Neural cell (in vitro differentiated cells): ENCODE measurements at regions not wholly inside any gene's neighbourhood (a gene's known extent, or its start where the extent isn't known, plus 50 kb on each side); places are given as distances from the start of the nearest gene placed in this dataset.
"Not testable (repeated sequence)": the region's sequence is repeated elsewhere in the genome, so short reads cannot be mapped to it uniquely, and the experiment has no call there.

Source experiments
- H2AFZ ChIP-seq: fragments of 200-600, 300-800 bp; sonication (generic), shearing (Covaris generic); 2 replicates; pipeline ENCODE4 v1.6.0; 2014; ENCODE audit warnings: low read depth, mild to moderate bottlenecking, antibody characterized with exemption, low read length, moderate library complexity
- H3F3A ChIP-seq: fragments of 200-600 bp; shearing (Covaris generic); 2 replicates; pipeline ENCODE4 v1.6.1; 2016; ENCODE audit warnings: mild to moderate bottlenecking, moderate library complexity, mixed read lengths, antibody characterized with exemption, low read length; ENCODE audit not compliant: insufficient read depth, poor library complexity, severe bottlenecking
- H3K27ac ChIP-seq: fragments of 200-600, 300-800 bp; sonication (generic), shearing (Covaris generic); 2 replicates; pipeline ENCODE4 v1.5.1; 2014; ENCODE audit warnings: mild to moderate bottlenecking, low read length, moderate library complexity
- H3K27me3 ChIP-seq: fragments of 300-800, 200-600 bp; sonication (generic), shearing (Covaris generic); 2 replicates; pipeline ENCODE4 v1.6.0; 2014; ENCODE audit warnings: mild to moderate bottlenecking, low read depth, low read length, moderate library complexity; ENCODE audit not compliant: insufficient read depth
- H3K36me3 ChIP-seq: fragments of 300-800, 200-600 bp; sonication (generic), shearing (Covaris generic); 2 replicates; pipeline ENCODE4 v1.5.1; 2014; ENCODE audit warnings: mild to moderate bottlenecking, antibody characterized with exemption, low read length, moderate library complexity; ENCODE audit not compliant: insufficient read depth
- H3K4me2 ChIP-seq: fragments of 300-800, 200-600 bp; sonication (generic), shearing (Covaris generic); 2 replicates; pipeline ENCODE4 v1.6.0; 2014; ENCODE audit warnings: mild to moderate bottlenecking, low read length
- H3K4me3 ChIP-seq: fragments of 300-800, 200-600 bp; sonication (generic), shearing (Covaris generic); 2 replicates; pipeline ENCODE4 v1.5.1; 2014; ENCODE audit warnings: mild to moderate bottlenecking, low read length, moderate library complexity
- H3K79me2 ChIP-seq: fragments of 200-600 bp; shearing (Covaris generic); replicated peaks from 2 replicates; pipeline ENCODE4 v1.6.0; 2014; ENCODE audit warnings: mild to moderate bottlenecking, low read length, moderate library complexity; ENCODE audit not compliant: insufficient read depth
- H3K9ac ChIP-seq: fragments of 300-800, 200-600 bp; sonication (generic), shearing (Covaris generic); 2 replicates; pipeline ENCODE4 v1.6.1; 2016; ENCODE audit warnings: mild to moderate bottlenecking, low read length, mixed read lengths
- H3K9me2 ChIP-seq: fragments of 200-600 bp; shearing (Covaris generic); 2 replicates; pipeline ENCODE4 v1.6.1; 2016; ENCODE audit warnings: mild to moderate bottlenecking, low read length, mixed read lengths; ENCODE audit not compliant: insufficient read depth
- H3K9me3 ChIP-seq: fragments of 200-600, 300-800 bp; sonication (generic), shearing (Covaris generic); 2 replicates; pipeline ENCODE4 v1.6.1; 2016; ENCODE audit warnings: mild to moderate bottlenecking, mixed run types, low read length, moderate library complexity, mixed read lengths
- H4K20me1 ChIP-seq: fragments of 200-600 bp; shearing (Covaris generic); 2 replicates; pipeline ENCODE4 v1.6.1; 2016; ENCODE audit warnings: mild to moderate bottlenecking, mixed run types; ENCODE audit not compliant: insufficient read depth
- EP300 ChIP-seq: fragments of 450-650 bp; conservative IDR thresholded peaks from 2 replicates; pipeline ENCODE4 v1.6.1; 2014; ENCODE audit warnings: antibody characterized with exemption, mild to moderate bottlenecking, moderate library complexity; ENCODE audit not compliant: poor library complexity, severe bottlenecking
- EZH2 ChIP-seq: fragments of 200-600, 300-800 bp; shearing (Covaris generic), sonication (generic); IDR thresholded peaks from 2 replicates; pipeline ENCODE4 v1.6.1; 2014; ENCODE audit warnings: antibody characterized with exemption, low read length, borderline replicate concordance, mild to moderate bottlenecking; ENCODE audit not compliant: insufficient read depth, poor library complexity, severe bottlenecking
- MXI1 ChIP-seq: fragments of 450-650 bp; conservative IDR thresholded peaks from 2 replicates; pipeline ENCODE4 v1.6.1; 2014; ENCODE audit warnings: antibody characterized with exemption, mild to moderate bottlenecking; ENCODE audit not compliant: poor library complexity, severe bottlenecking
- POLR2AphosphoS5 ChIP-seq: IDR thresholded peaks from 2 replicates; pipeline ENCODE4 v1.6.1; 2012
- RAD21 ChIP-seq: fragments of 450-650 bp; conservative IDR thresholded peaks from 2 replicates; pipeline ENCODE4 v1.6.1; 2014; ENCODE audit warnings: antibody characterized with exemption, mild to moderate bottlenecking, moderate library complexity
- SMC3 ChIP-seq: fragments of 450-650 bp; conservative IDR thresholded peaks from 2 replicates; pipeline ENCODE4 v1.6.1; 2014; ENCODE audit warnings: antibody characterized with exemption, mild to moderate bottlenecking, moderate library complexity; ENCODE audit not compliant: poor library complexity
- TAF1 ChIP-seq: IDR thresholded peaks from 2 replicates; pipeline ENCODE4 v1.6.1; 2012; ENCODE audit warnings: low read depth
- TF ChIP-seq, protein P1 (sequence below): IDR thresholded peaks from 2 replicates; pipeline ENCODE4 v1.6.1; 2012; ENCODE audit warnings: borderline replicate concordance
- TF ChIP-seq, protein P2 (sequence below): fragments of 450-650 bp; IDR thresholded peaks from 2 replicates; pipeline ENCODE4 v1.5.1; 2014; ENCODE audit warnings: antibody characterized with exemption, mild to moderate bottlenecking, moderate library complexity; ENCODE audit not compliant: poor library complexity, severe bottlenecking

DNA sequence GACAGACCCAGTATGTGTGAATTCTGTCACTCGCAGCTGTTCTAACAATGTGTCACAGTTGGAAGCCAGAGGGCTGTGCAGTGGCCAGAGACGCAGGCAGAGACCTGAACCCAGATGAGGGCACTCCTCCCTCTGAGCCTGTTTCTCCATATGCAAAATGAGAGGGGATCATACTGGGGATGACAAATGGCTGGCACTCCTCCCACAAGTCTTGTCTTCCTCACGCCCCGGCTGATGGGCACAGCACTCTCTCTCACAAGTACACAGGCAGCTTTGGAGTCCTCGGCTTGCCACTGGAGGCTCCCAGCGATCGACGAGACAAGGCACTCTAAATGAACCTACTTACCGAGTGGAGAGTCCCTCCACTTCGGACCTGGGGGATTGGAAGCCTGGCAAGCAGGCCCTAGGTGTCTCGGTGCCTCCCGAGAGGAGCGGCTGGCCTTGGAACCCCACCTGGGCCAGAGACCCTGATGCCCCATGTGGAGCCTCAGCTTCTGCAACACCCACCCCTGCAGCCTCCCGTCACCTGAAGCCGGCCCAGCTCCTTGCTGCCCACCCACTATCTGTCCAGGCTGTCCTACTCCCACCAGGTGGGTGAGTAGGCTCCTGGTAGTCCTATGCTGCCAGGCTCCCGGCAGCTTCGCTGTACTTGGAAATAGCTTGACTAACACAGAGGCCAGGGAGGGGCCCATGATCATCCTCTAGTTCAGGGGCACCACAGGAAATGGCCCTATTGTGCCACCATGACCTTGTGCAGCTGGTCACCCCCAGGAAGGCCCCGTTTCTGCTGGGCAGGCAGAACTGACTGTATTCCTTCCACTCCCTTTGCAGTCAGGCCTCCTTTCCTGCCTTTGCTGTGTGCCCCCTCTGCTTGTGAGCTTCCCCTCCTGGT, 65.0 kb upstream of the IQSEC1 start:
- H3K9ac ChIP-seq = no peak overlapping the region
- H3K79me2 ChIP-seq = no peaks in the 10 kb centered on the region
- H4K20me1 ChIP-seq = no peaks in the 10 kb centered on the region
- H3K9me2 ChIP-seq = no peaks in the 10 kb centered on the region
- no peak overlapping the region for H2AFZ ChIP-seq
- no peaks in the 10 kb centered on the region for H3K27me3 ChIP-seq
- no peaks in the 10 kb centered on the region for H3K9me3 ChIP-seq
- TF ChIP-seq, protein P1, sequence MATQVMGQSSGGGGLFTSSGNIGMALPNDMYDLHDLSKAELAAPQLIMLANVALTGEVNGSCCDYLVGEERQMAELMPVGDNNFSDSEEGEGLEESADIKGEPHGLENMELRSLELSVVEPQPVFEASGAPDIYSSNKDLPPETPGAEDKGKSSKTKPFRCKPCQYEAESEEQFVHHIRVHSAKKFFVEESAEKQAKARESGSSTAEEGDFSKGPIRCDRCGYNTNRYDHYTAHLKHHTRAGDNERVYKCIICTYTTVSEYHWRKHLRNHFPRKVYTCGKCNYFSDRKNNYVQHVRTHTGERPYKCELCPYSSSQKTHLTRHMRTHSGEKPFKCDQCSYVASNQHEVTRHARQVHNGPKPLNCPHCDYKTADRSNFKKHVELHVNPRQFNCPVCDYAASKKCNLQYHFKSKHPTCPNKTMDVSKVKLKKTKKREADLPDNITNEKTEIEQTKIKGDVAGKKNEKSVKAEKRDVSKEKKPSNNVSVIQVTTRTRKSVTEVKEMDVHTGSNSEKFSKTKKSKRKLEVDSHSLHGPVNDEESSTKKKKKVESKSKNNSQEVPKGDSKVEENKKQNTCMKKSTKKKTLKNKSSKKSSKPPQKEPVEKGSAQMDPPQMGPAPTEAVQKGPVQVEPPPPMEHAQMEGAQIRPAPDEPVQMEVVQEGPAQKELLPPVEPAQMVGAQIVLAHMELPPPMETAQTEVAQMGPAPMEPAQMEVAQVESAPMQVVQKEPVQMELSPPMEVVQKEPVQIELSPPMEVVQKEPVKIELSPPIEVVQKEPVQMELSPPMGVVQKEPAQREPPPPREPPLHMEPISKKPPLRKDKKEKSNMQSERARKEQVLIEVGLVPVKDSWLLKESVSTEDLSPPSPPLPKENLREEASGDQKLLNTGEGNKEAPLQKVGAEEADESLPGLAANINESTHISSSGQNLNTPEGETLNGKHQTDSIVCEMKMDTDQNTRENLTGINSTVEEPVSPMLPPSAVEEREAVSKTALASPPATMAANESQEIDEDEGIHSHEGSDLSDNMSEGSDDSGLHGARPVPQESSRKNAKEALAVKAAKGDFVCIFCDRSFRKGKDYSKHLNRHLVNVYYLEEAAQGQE = no peak
- TF ChIP-seq MXI1 (no peak), RAD21 (no peak), EP300 (no peak), POLR2AphosphoS5 (no peak), TAF1 (no peak), EZH2 (no peak), SMC3 (no peak)
- TF ChIP-seq, protein P2, sequence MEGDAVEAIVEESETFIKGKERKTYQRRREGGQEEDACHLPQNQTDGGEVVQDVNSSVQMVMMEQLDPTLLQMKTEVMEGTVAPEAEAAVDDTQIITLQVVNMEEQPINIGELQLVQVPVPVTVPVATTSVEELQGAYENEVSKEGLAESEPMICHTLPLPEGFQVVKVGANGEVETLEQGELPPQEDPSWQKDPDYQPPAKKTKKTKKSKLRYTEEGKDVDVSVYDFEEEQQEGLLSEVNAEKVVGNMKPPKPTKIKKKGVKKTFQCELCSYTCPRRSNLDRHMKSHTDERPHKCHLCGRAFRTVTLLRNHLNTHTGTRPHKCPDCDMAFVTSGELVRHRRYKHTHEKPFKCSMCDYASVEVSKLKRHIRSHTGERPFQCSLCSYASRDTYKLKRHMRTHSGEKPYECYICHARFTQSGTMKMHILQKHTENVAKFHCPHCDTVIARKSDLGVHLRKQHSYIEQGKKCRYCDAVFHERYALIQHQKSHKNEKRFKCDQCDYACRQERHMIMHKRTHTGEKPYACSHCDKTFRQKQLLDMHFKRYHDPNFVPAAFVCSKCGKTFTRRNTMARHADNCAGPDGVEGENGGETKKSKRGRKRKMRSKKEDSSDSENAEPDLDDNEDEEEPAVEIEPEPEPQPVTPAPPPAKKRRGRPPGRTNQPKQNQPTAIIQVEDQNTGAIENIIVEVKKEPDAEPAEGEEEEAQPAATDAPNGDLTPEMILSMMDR = no peak
- H3F3A ChIP-seq = no peaks in the 10 kb centered on the region
- no peaks in the 10 kb centered on the region for H3K36me3 ChIP-seq
- H3K27ac ChIP-seq = no peak overlapping the region
- H3K4me2 ChIP-seq = no peak overlapping the region
- no peak overlapping the region for H3K4me3 ChIP-seq

DNA sequence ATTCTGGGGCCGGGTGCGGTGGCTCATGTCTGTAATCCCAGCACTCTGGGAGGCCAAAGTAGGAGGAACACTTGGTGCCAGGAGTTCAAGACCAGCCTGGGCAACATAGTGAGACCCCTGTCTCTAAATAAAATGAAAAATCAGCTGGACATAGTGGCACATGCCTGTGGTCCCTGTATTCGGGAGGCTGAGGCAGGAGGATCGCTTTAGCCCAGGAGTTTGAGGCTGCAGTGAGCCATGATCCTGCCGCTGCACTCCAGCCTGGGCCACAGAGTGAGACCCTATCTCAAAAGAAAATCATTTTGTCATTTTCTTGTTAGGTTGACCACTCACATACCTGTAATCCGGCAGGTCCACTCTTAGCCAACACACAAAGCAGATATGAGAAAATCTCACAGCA, 63.6 kb upstream of the IQSEC1 start:
- H3K4me2 ChIP-seq, H4K20me1 ChIP-seq, H3K27ac ChIP-seq, H3K9me2 ChIP-seq, H3K27me3 ChIP-seq, H3F3A ChIP-seq, H3K4me3 ChIP-seq, H3K36me3 ChIP-seq, H3K9me3 ChIP-seq, H3K79me2 ChIP-seq, H3K9ac ChIP-seq, H2AFZ ChIP-seq: not testable (repeated sequence)
